Heart right ventricle (tissue), 16 donors: ENCODE measurements at regions not wholly inside any gene's neighbourhood (a gene's known extent, or its start where the extent isn't known, plus 50 kb on each side); places are given as distances from the start of the nearest gene placed in this dataset.
"Not testable (repeated sequence)": the region's sequence is repeated elsewhere in the genome, so short reads cannot be mapped to it uniquely, and the experiment has no call there.

Experiments used
- ATAC-seq, 8 donors: fragments of 200-7000 bp; cut with Tn5 transposase; one replicate each; pipeline ENCODE4 v1.9.1; 2020; ENCODE audit warnings: mild to moderate bottlenecking in 8 of 8, moderate library complexity in 8 of 8, moderate number of reproducible peaks in 1 of 8
- DNase-seq, 2 donors: peaks; one replicate each; pipeline ENCODE4 v3.0.0-alpha.2; 2020
- H3K27ac ChIP-seq, 10 donors: fragments of 200-600 bp; sonication (generic) in 2 of 10; one replicate each; pipeline versions ENCODE4 v1.5.0 to v1.8.0; 2020 to 2022; ENCODE audit warnings: mild to moderate bottlenecking in 3 of 10
- H3K27me3 ChIP-seq, 7 donors: fragments of 200-600 bp; one replicate each; pipeline ENCODE4 v1.8.0; 2021 to 2022; ENCODE audit warnings: mild to moderate bottlenecking in 2 of 7
- H3K36me3 ChIP-seq, 9 donors: fragments of 200-600 bp; sonication (generic) in 1 of 9; one replicate each; pipeline versions ENCODE4 v1.5.0 to v1.8.0; 2020 to 2022; ENCODE audit warnings: mild to moderate bottlenecking in 2 of 9
- H3K4me1 ChIP-seq, 9 donors: fragments of 200-600 bp; sonication (generic) in 1 of 9; one replicate each; pipeline versions ENCODE4 v1.5.0 to v1.8.0; 2020 to 2022; ENCODE audit warnings: mild to moderate bottlenecking in 4 of 9
- H3K4me3 ChIP-seq, 10 donors: fragments of 200-600 bp; sonication (generic) in 2 of 10; one replicate each; pipeline versions ENCODE4 v1.5.0 to v1.8.0; 2020 to 2022; ENCODE audit warnings: mild to moderate bottlenecking in 7 of 10, moderate library complexity in 2 of 10
- H3K9me3 ChIP-seq, 11 donors: fragments of 200-600 bp in 10 of 11; sonication (generic) in 2 of 11; one replicate each; pipeline versions ENCODE4 v1.5.0 to v1.8.0; 2013 to 2022; ENCODE audit warnings: mild to moderate bottlenecking in 2 of 11, control low read depth in 1 of 11, moderate library complexity in 1 of 11
- WGBS, 2 donors: extraction: QIAGEN DNeasy Blood & Tissue Kit; methylation state at CpG; one replicate each; pipeline ENCODE4 v1.1.7; 2013; ENCODE audit warnings: inconsistent platforms in 1 of 2; 5-methylcytosine and 5-hydroxymethylcytosine counted together
- intact Hi-C, 10 donors: fragments of 100-400 bp; cut with DNase I; formaldehyde crosslinking; loops; one replicate each; pipeline versions ENCODE4 v1.11.1 to v1.14.2; 2022
- TF ChIP-seq, protein P1 (sequence below), 9 donors: fragments of 200-600 bp; sonication (generic) in 2 of 9; IDR thresholded peaks; one replicate each; pipeline versions ENCODE4 v1.5.0 to v1.8.0; 2021 to 2022; ENCODE audit warnings: antibody characterized with exemption in 9 of 9, mild to moderate bottlenecking in 5 of 9, moderate library complexity in 1 of 9
- donor health status: Arrhythmogenic right ventricular cardiomyopathy.
- donor health status: ischemic (EF 13 %, LVEDD 7.1; RV severe dilation, severe dysfunction).
- donor health status: healthy with polysubstance abuse.
- donor health status: DM: no; HTN: yes; CAD: no.
- donor health status: DM: no; HTN: no; CAD: no.
- donor health status: ischemic (EF 25% LVEDD 6.9; RV normal size, moderate dysfunction).
- donor health status: ischemic (EF 25% LVEDD 5.7; RV mildly dilated, moderate dysfunction).
- donor health status: healthy.
- donor health status: DM: yes; HTN: yes; CAD: no.
- donor health status: Ischemic cardiomyopathy.
- donor health status: ischemic (EF 35%, LVEDD 5.7; RV mildly dilated, moderate dysfunction).
- donor health status: nonischemic (EF 11% LVEDD 7.7; RV severe dilation, severe dysfunction).
- donor health status: DM: yes; HTN: yes; CAD: no.
- donor health status: PGD.
- donor health status: ischemic (EF 29% LVEDD 5.4; RV normal size, mild dysfunction).
- donor health status: nonischemic (EF 23%, LVEDD 6.1; RV moderate dilation, normal function).

DNA sequence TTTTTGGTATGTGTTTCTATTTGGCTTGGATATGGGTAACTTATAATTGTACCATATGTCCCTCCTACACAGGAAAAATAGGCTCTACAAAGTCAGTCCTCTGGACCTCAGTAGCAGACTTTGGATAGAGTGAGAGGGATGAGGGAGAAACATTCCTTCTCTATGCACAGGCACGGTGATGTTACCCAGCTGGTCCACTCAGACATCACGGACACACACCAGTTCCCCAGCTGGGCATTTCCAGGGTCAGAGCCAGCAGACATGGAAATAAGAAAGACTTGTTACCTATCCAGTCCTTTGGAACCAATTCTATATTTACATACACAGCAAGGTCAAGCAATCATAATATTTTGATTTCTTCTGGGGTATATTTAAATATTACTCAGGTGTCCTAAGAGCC, 433.1 kb upstream of the KCNMB2 start:
- intact Hi-C loops, result no loop called here
- TF ChIP-seq, protein P1, sequence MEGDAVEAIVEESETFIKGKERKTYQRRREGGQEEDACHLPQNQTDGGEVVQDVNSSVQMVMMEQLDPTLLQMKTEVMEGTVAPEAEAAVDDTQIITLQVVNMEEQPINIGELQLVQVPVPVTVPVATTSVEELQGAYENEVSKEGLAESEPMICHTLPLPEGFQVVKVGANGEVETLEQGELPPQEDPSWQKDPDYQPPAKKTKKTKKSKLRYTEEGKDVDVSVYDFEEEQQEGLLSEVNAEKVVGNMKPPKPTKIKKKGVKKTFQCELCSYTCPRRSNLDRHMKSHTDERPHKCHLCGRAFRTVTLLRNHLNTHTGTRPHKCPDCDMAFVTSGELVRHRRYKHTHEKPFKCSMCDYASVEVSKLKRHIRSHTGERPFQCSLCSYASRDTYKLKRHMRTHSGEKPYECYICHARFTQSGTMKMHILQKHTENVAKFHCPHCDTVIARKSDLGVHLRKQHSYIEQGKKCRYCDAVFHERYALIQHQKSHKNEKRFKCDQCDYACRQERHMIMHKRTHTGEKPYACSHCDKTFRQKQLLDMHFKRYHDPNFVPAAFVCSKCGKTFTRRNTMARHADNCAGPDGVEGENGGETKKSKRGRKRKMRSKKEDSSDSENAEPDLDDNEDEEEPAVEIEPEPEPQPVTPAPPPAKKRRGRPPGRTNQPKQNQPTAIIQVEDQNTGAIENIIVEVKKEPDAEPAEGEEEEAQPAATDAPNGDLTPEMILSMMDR (IDR thresholded peaks at IDR 0.05), result no peak
- H3K27me3 ChIP-seq, result no peaks in the 10 kb centered on the region
- no peak overlapping the region for H3K27ac ChIP-seq
- H3K4me1 ChIP-seq, result no peaks in the 10 kb centered on the region
- ATAC-seq, result no peak
- no peak for DNase-seq
- 79 to 90% methylated on average over 2 of the region's 2 CpGs for WGBS, 2 donors
- no peaks in the 10 kb centered on the region for H3K36me3 ChIP-seq
- no peaks in the 10 kb centered on the region for H3K9me3 ChIP-seq
- H3K4me3 ChIP-seq, result no peak overlapping the region

DNA sequence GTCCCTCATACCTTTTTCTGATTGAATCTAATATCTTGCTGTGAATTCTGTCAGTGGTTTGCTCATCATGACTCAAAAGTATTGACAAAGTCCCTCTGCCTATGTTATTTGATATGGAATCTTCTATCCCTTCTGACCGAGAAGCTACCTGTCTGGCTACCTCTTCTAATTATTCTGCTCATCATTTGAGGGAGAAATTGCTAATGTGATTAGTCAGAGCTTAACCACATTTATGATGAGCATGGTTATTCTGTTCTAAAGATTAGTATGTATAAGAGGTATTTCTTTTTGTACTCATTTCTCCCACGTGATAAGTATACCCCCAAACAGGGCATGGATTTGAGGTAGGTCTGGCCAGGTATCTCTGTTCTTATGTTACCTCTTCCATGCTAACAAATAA, 428.4 kb upstream of the KCNMB2 start:
- no peaks in the 10 kb centered on the region for H3K4me1 ChIP-seq
- H3K9me3 ChIP-seq, result no peaks in the 10 kb centered on the region
- WGBS, 2 donors, result 94 to 96% methylated on average over 2 of the region's 2 CpGs
- TF ChIP-seq, protein P1 (IDR thresholded peaks at IDR 0.05), result no peak
- intact Hi-C loops, result no loop called here
- ATAC-seq (no peak), DNase-seq (no peak)
- no peak overlapping the region for H3K27ac ChIP-seq
- no peak overlapping the region for H3K4me3 ChIP-seq
- no peaks in the 10 kb centered on the region for H3K36me3 ChIP-seq
- no peaks in the 10 kb centered on the region for H3K27me3 ChIP-seq

DNA sequence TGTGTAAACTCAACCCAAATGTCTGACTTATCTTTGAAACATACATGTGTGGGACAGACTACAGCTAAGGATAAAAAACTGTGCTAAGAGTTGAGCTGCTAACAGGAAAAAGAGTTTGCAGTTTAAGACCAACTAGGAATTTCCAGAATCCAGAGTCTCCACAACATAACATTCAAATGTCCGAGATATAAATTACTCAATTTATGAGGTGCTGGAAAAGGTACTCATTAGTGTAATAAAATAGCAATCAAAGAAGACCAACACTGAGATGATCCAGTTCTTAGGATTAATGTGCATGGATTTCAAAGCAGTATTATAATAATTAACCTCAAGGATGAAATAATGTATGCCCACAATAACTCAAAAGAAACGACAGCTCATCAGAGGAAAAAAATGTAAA, 426.5 kb upstream of the KCNMB2 start:
- Histone ChIP-seq H3K4me1 (no peaks in the 10 kb centered on the region), H3K4me3 (no peak overlapping the region), H3K36me3 (no peaks in the 10 kb centered on the region), H3K27ac (no peak overlapping the region), H3K27me3 (no peaks in the 10 kb centered on the region), H3K9me3 (no peaks in the 10 kb centered on the region)
- intact Hi-C loops, result no loop called here
- DNase-seq (no peak), ATAC-seq (no peak)
- TF ChIP-seq, protein P1 (IDR thresholded peaks at IDR 0.05), result no peak
- WGBS, 2 donors, result 77% methylated on average over 2 of the region's 2 CpGs

DNA sequence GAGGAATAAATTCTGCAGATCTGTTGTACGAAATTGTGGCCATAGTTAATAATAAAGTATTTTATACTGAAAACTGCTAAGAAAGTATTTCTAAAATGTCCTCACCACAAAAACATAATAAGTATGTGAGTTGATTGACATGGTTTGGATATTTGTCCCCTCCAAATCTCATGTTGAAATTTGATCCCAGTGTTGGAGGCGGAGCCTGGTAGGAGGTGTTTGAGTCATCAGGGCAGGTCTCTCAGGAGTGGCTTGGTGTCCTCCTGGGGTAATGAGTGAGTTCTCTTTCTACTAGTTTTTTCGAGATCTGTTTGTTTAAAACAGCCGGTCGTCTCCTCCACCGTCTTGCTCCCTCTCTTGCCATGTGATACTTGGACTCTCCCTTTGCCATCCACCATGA, 424.1 kb upstream of the KCNMB2 start:
- intact Hi-C loops, result no loop called here
- TF ChIP-seq, protein P1 (IDR thresholded peaks at IDR 0.05), result no peak
- WGBS, 2 donors, result 97 to 99% methylated on average over 6 of the region's 6 CpGs

DNA sequence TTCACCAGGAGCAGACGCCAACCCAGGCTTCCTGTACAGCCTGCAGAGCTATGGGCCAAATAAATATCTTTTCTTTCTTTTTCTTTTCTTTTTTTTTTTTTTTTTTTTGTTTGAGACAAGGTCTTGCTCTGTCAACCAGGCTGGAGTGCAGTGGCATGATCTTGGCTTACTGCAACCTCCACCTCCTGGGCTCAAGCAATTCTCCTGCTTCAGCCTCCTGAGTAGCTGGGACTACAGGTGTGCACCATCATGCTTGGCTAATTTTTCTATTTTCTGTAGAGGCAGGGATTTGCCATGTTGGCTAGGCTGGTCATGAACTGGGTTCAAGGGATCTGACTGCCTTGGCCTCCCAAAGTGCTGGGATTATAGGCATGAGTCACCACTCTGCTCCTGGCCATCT, 423.7 kb upstream of the KCNMB2 start:
- H3K27me3 ChIP-seq, H3K4me1 ChIP-seq, DNase-seq, intact Hi-C loops, H3K9me3 ChIP-seq, H3K36me3 ChIP-seq, H3K27ac ChIP-seq, ATAC-seq, H3K4me3 ChIP-seq: not testable (repeated sequence)
- 100% methylated on average over 1 of the region's 1 CpG for WGBS, 2 donors

More for the DNA sequence above, 424.1 kb upstream of the KCNMB2 start:
- Histone ChIP-seq H3K36me3 (no peaks in the 10 kb centered on the region), H3K27ac (no peak overlapping the region), H3K27me3 (no peaks in the 10 kb centered on the region), H3K4me3 (no peak overlapping the region), H3K4me1 (no peaks in the 10 kb centered on the region), H3K9me3 (no peaks in the 10 kb centered on the region)
- ATAC-seq, result no peak
- no peak for DNase-seq
